Right atrium auricular region (tissue), 2 donors: ENCODE measurements at regions not wholly inside any gene's neighbourhood (a gene's known extent, or its start where the extent isn't known, plus 50 kb on each side); places are given as distances from the start of the nearest gene placed in this dataset.

Experiments
- DNase-seq: peaks from one replicate; pipeline ENCODE4 v3.0.0-alpha.2; 2019; ENCODE audit warnings: low spot score
- H3K27ac ChIP-seq, 2 donors: fragments of 200-600 bp; sonication (generic); 1 replicate in 1 of 2; 2 replicates in 1 of 2; pipeline ENCODE4 v1.5.1; 2016 to 2019
- H3K27me3 ChIP-seq, 2 donors: fragments of 200-600 bp; sonication (generic); one replicate each; pipeline versions ENCODE4 v1.5.1 to v1.6.0; 2017 to 2019
- H3K36me3 ChIP-seq: fragments of 200-600 bp; sonication (generic); one replicate; pipeline ENCODE4 v1.5.1; 2016
- H3K4me1 ChIP-seq, 2 donors: fragments of 200-600 bp; sonication (generic); one replicate each; pipeline versions ENCODE4 v1.5.1 to v1.6.0; 2017 to 2019
- H3K4me3 ChIP-seq, 2 donors: fragments of 200-600 bp; sonication (generic); 1 replicate in 1 of 2; 2 replicates in 1 of 2; pipeline ENCODE4 v1.5.1; 2017 to 2019; ENCODE audit warnings: mild to moderate bottlenecking in 1 of 2, moderate library complexity in 1 of 2
- H3K9me3 ChIP-seq, 2 donors: fragments of 200-600 bp; sonication (generic); one replicate each; pipeline ENCODE4 v1.5.1; 2019
- TF ChIP-seq, protein P1 (sequence below), 2 donors: fragments of 200-600 bp; sonication (generic); IDR thresholded peaks; one replicate each; pipeline ENCODE4 v1.5.1; 2019; ENCODE audit warnings: antibody characterized with exemption in 2 of 2

DNA sequence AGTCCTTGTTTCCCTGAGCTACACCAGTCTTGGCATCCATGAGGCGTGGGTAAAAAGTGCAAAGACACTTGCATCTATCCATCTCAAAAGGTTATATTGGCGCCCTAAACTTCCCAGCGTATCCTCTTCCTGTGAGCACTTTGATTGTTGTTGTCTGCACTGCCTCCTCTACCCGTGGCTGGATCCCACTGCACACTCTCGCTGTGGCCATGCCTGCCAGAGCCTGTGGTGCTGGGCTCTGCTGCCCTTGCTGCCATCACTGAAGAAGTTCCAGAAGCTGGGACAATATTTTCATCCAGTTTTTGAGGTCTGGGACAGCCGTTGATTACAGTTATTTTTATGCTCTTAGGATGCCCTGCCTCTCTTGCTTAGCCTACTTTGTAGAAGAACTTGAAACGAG, 85.3 kb upstream of the PCGF5 start:
- Histone ChIP-seq H3K4me3 (no peak overlapping the region), H3K36me3 (no peaks in the 10 kb centered on the region), H3K27ac (no peak overlapping the region), H3K9me3 (no peaks in the 10 kb centered on the region), H3K4me1 (no peaks in the 10 kb centered on the region), H3K27me3 (no peaks in the 10 kb centered on the region)
- TF ChIP-seq, protein P1, sequence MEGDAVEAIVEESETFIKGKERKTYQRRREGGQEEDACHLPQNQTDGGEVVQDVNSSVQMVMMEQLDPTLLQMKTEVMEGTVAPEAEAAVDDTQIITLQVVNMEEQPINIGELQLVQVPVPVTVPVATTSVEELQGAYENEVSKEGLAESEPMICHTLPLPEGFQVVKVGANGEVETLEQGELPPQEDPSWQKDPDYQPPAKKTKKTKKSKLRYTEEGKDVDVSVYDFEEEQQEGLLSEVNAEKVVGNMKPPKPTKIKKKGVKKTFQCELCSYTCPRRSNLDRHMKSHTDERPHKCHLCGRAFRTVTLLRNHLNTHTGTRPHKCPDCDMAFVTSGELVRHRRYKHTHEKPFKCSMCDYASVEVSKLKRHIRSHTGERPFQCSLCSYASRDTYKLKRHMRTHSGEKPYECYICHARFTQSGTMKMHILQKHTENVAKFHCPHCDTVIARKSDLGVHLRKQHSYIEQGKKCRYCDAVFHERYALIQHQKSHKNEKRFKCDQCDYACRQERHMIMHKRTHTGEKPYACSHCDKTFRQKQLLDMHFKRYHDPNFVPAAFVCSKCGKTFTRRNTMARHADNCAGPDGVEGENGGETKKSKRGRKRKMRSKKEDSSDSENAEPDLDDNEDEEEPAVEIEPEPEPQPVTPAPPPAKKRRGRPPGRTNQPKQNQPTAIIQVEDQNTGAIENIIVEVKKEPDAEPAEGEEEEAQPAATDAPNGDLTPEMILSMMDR (IDR thresholded peaks at IDR 0.05): no peak
- no peak for DNase-seq

DNA sequence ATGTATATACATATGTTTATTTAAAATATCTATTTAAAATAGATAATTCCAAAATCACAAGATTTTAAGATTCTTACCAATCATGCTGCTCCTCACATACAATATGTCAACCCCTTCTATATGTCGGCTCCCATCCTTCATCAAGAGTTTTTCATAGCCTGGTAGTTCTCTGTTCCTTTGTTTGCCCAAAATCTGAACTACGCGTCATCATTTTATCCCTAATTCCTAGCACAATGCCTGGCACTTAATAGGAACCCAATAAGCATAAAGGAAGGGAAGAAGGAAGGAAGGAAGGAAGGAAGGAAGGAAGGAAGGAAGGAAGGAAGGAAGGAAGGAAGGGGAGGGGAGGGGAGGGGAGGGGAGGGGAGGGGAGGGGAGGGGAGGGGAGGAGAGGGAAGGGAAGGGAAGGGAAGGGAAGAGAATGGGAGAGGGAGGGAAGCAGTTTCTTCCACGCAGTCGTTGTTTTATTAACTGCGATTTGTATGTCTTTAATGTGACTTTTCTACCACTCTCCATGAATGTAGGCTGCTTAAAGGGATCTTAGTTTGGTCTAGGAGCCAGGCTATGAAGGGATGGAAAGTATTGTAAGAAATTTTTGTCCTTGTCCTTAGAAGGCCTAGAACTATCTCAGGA, 83.3 kb upstream of the PCGF5 start:
- H3K27ac ChIP-seq: no peak overlapping the region
- H3K9me3 ChIP-seq: no peaks in the 10 kb centered on the region
- DNase-seq: no peak
- H3K4me1 ChIP-seq: no peaks in the 10 kb centered on the region
- no peaks in the 10 kb centered on the region for H3K36me3 ChIP-seq
- no peaks in the 10 kb centered on the region for H3K27me3 ChIP-seq
- H3K4me3 ChIP-seq: no peak overlapping the region
- TF ChIP-seq, protein P1 (IDR thresholded peaks at IDR 0.05): no peak

DNA sequence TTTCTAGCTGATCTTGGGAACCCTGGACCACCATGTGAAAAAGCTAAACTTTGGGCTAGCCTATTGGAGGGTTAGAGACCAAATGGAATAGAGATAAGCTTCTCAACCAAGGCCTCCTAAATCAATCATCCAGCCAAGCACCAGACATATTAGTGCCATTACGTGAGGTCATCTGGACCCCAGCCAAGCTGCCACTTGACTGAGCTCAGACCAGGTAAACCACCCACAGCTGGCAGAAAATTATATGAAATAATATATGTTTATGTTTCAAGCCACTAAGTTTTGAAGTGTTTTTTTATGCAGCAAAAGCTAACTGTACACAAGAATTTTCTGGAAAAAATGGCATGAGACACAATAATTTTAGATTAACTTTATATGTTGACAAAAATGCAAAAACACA, 82.6 kb upstream of the PCGF5 start:
- Histone ChIP-seq H3K27ac (no peak overlapping the region), H3K4me1 (no peaks in the 10 kb centered on the region), H3K27me3 (no peaks in the 10 kb centered on the region), H3K36me3 (no peaks in the 10 kb centered on the region), H3K4me3 (no peak overlapping the region), H3K9me3 (no peaks in the 10 kb centered on the region)
- TF ChIP-seq, protein P1 (IDR thresholded peaks at IDR 0.05): no peak
- no peak for DNase-seq

DNA sequence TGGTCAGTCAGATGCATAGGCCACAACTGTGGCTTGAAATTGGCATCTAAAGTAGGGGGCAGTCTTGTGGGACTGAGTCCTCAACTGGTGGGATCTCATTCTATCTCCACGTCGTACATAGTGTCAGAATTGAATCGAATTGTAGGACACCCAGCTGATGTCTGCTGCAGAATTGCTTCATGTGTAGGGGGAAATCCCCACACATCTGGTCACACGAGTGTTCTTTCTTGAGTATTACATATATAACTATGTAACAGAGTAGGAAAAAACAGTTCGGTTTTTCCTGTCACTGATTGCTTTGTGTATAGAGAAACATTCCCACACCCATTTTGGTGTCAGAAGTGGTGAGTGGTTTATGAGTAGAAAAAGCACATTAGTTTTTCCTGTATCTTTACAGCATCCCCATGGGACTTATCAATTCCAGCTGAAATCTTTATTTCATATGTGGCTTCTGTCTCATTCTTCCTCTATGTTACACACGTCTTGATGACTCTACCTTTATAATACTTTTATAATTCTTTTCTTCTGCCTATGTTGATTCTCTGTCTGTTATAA, 79.4 kb upstream of the PCGF5 start:
- Histone ChIP-seq H3K4me3 (no peak overlapping the region), H3K4me1 (no peaks in the 10 kb centered on the region), H3K27ac (no peak overlapping the region), H3K36me3 (no peaks in the 10 kb centered on the region), H3K27me3 (no peaks in the 10 kb centered on the region), H3K9me3 (no peaks in the 10 kb centered on the region)
- DNase-seq: no peak
- TF ChIP-seq, protein P1 (IDR thresholded peaks at IDR 0.05): no peak

DNA sequence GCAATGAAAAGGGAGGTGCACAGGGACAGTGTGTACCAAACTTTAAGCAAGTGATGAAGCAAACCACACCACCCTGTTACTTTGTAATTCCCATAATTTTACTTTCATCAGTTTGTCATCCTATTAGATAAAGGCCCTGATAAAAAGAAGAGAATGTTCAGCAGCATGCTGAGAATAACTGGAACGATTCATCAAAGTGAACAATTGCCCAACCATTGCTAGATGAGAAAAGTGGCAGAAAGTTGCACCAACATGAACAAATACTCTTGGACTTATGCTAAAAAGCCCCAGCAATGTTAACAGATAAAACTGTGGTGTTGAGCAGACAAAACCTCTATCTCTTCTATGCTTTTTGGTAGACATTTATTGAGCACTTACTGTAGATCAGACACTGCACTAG, 75.5 kb upstream of the PCGF5 start:
- no peak for DNase-seq
- no peak overlapping the region for H3K4me3 ChIP-seq
- H3K4me1 ChIP-seq: no peaks in the 10 kb centered on the region
- H3K9me3 ChIP-seq: no peaks in the 10 kb centered on the region
- H3K27me3 ChIP-seq: no peaks in the 10 kb centered on the region
- no peaks in the 10 kb centered on the region for H3K36me3 ChIP-seq
- no peak overlapping the region for H3K27ac ChIP-seq
- TF ChIP-seq, protein P1 (IDR thresholded peaks at IDR 0.05): no peak

DNA sequence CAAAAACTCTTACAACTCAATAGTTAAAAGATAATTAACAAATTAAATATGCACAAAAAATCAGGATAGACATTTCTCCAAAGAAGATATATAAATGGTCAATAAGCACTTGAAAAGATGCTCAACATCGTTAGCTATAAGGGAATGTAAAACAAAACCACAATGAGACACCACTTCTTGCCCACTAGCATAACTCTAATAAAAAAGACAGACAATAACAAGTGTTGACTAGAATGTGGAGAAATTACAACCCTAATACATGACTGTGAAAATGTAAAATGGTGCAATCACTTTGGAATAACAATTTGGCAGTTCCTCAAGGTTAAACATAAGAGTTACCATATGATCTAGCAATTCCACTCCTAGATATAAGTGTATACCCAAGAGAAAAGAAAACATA, 74.3 kb upstream of the PCGF5 start:
- DNase-seq: no peak
- TF ChIP-seq, protein P1 (IDR thresholded peaks at IDR 0.05): no peak
- H3K27me3 ChIP-seq: no peaks in the 10 kb centered on the region
- H3K27ac ChIP-seq: no peak overlapping the region
- H3K4me3 ChIP-seq: no peak overlapping the region
- H3K4me1 ChIP-seq: no peaks in the 10 kb centered on the region
- no peaks in the 10 kb centered on the region for H3K9me3 ChIP-seq
- H3K36me3 ChIP-seq: no peaks in the 10 kb centered on the region
